ENCODE measurements at regions not wholly inside any gene's neighbourhood (a gene's known extent, or its start where the extent isn't known, plus 50 kb on each side); places are given as distances from the start of the nearest gene placed in this dataset.

DNA sequence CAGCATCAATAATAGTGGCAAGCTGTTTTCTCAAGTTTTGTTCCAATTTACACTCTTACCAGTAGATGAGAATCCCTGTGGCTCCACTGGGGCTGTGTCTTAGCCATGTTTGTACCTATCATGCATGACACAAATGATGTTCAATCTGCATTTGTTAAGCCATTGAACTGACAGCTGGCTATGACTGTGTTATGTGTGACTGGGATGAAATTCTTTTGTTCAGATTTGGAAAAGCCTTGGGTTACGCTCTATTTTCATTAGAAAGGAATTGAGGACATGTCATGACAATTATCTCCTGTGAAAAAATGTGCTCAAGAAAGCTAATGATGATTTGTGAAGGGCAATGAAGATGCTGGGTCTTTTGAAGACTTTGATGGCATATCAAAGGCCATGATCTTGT lies 201.8 kb upstream of the LARGE1 start:
- no peak for DNase-seq
- intact Hi-C loops (cut with DNase I), result no loop called here

GRCh38 chr22:34129691-34130486 lies 209.6 kb upstream of the LARGE1 start:
- intact Hi-C loops (cut with DNase I), result no loop called here

GRCh38 chr22:34135749-34136148 lies 215.5 kb upstream of the LARGE1 start:
- intact Hi-C loops (cut with DNase I), result no loop called here

More at GRCh38 chr22:34129691-34130486, 209.6 kb upstream of the LARGE1 start:
- no peak for DNase-seq

GRCh38 chr22:34150023-34150422 lies 229.7 kb upstream of the LARGE1 start:
- no peak for DNase-seq
- intact Hi-C loops (cut with DNase I), result no loop called here

More at GRCh38 chr22:34135749-34136148, 215.5 kb upstream of the LARGE1 start:
- DNase-seq, result no peak

DNA sequence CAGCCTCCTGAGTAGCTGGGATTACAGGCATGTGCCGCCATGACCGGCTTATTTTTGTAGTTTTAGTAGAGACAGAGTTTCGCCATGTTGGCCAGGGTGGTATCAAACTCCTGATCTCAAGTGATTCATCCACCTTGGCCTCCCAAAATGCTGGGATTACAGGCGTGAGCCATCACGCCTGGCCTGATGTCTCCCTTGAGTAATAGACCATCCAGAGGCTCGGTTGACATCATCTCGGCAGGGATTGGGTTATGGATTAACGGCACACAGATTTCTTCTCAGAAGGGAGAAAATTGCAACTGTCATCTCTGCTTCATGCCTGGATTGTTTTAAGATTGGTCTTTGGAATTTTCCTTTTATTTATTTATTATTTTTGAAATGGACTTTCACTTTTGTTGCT lies 239.2 kb upstream of the LARGE1 start:
- intact Hi-C loops (cut with DNase I), result no loop called here
- DNase-seq, result no peak

GRCh38 chr22:34160141-34160783 lies 240.0 kb upstream of the LARGE1 start:
- intact Hi-C loops (cut with DNase I), result no loop called here
- no peak for DNase-seq

DNA sequence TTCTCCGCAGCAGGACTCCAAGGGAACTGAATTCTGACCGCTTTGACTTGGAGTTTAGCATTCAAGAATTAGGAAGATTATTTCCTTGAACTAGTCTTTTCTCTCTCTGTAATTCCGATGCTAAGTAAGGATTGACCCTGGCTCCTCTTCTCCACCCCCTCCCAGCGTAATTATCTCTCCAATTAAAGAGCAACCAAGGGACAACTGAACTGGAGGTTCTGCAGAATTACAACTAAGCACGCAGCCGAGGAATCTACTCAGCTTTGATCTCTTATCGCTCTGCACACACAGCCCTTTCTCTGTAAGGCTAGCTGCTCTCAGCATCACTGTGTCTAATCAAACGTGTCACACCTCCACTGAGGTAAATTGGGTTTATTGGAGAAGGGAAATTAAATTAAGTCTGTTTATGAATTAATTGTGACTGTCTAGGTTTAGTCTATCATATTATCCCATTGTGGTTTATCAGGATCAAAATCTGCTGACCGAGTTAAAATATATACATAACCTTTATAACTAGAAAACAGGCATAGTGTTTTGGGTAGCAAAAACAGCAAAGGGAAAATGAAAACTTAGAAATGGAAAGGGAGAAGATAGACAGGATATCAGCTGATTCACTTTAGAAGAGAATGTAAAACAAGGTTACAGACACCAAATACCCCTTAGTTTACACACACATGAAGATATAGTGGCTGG lies 241.3 kb upstream of the LARGE1 start:
- intact Hi-C loops (cut with DNase I), result no loop called here
- no peak for DNase-seq

DNA sequence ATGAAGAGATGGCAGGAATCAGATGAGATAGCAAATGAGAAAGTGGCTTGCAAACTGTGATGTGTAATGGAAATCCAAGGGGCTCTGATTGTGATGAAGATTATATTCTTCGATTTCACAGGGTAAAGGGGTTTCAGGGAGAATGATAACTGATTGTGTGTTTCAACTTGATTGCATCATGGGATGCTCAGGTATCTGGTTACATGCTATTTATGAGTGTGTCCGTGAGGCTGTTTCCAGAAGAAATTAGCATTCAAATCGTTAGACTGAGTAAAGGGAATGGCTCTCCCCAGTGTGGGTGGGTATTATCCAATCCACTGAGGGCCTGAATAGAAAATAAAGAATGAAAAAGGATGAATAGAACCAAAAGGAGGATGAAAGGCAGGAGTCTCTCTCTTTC lies 278.7 kb upstream of the LARGE1 start:
- DNase-seq, result no peak
- intact Hi-C loops (cut with DNase I), result no loop called here

- intact Hi-C loops (cut with DNase I), result no loop called here
- no peak for DNase-seq
Observed at GRCh38 chr22:34210301-34210700, 290.0 kb upstream of the LARGE1 start.

DNA sequence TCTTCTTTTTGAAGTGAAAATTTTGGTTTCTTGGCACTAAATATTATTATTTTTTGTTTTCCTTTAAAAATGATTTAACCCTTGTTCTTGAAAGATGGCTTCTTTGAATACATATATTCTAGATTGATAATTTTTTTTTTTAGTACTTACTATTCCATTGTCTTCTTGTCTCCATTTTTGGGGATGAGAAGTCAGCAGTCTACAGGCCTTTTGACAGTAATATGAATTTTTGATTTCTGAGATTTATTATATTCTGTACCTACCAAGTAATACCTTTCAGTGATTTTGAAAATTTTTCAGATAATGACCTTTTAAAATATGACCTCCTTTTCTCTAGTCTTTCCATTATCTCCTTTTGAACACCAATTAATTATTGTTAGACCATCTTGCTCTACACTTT lies 294.1 kb upstream of the LARGE1 start:
- intact Hi-C loops (cut with DNase I), result no loop called here
- DNase-seq, result no peak

GRCh38 chr22:34225278-34225677 lies 305.0 kb upstream of the LARGE1 start:
- no peak for DNase-seq
- intact Hi-C loops (cut with DNase I), result no loop called here

- DNase-seq, result peak in 2 of 10 donors; percentile 4 to 23
- intact Hi-C loops (cut with DNase I), result no loop called here
Observed at GRCh38 chr22:34236527-34236926, 316.3 kb upstream of the LARGE1 start.

- no peak for DNase-seq
- intact Hi-C loops (cut with DNase I), result no loop called here
Observed at GRCh38 chr22:34239421-34239820, 319.1 kb upstream of the LARGE1 start.

DNA sequence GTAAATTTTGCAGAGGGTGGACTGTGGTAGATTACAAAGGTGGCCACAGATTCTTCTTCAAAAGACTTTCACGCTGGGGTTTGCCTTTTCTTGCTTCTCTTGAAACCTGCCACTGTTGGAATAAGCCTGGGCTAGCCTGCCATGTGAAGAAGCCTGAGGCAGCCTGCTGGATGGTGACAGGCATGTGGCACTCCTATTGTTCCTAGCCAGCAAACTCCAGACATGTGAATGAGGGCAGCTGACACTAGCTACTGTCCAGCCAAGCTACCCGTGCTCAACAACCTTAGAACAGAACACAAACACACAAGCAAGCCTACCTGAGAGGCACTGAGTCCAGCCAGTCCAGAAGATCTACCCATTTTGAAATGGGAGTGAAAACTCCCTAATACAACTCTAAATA lies 322.7 kb upstream of the LARGE1 start:
- intact Hi-C loops (cut with DNase I), result no loop called here
- DNase-seq, result no peak

DNA sequence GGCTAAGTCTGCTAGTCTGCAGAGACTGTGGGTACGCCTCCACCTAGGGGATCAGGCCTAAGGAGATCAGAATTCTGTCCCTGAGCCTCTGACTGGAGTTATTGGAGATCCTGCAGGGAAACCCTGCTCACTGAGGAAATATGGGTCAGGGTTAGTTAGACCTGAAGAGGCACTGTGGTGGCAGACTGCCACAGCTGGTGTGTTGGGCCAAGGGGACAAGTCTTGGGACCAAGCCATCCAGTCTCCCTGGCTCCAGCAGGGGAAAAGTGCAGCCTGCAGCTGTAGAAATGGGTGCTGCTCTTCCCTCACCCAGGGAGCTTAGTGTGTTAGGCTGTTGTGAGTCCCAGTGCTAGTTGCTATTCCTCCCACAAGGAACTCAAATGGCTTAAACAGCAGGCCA lies 334.8 kb upstream of the LARGE1 start:
- intact Hi-C loops (cut with DNase I), result no loop called here
- DNase-seq, result no peak

- no peak for DNase-seq
- intact Hi-C loops (cut with DNase I), result no loop called here
Observed at GRCh38 chr22:34278121-34278520, 357.8 kb upstream of the LARGE1 start.

DNA sequence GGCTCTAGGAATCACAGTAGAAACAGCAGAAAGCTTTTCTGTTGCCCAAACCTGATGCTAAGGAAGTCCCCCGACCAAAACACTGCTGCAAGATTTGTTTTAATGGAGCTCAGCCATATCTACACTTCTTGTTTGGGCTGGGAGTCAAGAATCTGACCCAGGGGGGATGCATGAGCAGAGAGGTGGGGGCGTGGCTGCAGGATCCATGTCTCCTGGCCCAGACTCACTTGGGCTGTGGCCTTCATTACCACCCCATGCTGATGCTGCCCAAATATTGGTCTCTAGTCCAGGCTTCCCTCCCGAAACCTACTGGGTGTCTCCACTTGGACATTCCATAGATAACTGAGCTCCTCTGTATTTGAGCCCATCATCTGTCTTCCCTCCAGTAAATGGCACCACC lies 361.5 kb upstream of the LARGE1 start:
- no peak for DNase-seq
- intact Hi-C loops (cut with DNase I), result no loop called here

- no peak for DNase-seq
- intact Hi-C loops (cut with DNase I), result no loop called here
Observed at GRCh38 chr22:34283844-34284243, 363.6 kb upstream of the LARGE1 start.

DNA sequence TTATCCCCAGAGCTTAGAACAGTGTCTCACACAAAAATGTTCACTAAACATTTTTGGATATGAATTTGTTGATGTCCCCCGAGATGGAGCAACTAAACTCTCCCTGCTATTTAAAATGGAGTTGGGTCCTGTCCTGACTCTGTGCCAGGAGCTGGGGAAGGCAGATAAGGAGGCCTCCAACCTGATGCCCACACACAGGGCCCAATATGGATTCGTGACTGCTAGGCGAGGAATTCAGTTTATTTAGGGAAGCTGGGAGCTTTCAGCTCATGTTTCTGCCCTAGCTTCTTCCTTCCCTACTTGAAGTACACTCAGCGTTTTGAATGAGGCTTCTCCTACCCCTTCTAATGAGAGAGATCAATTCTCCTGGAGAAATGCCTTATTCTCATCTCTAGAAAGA lies 373.0 kb upstream of the LARGE1 start:
- intact Hi-C loops (cut with DNase I), result no loop called here
- no peak for DNase-seq

DNA sequence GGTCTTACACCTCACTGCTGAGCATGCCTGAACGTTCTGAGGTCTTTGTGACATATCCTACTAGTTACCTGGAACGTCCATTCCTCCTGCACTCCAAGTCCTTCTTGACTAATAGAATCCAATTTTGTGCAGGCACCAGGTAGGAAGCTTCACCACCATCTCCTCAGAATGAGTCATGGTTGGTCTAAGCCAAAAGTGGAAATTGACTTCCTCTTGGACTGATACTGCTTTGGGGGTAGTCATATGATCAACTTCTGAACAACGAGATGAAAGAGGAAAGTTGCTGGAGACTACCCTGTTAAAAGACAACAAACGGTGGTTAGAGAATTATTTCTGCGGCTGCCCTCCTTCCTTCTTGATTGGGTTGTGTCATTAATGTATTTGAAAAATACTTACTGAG lies 374.2 kb upstream of the LARGE1 start:
- DNase-seq, result no peak
- intact Hi-C loops (cut with DNase I), result no loop called here

- DNase-seq, result no peak
- intact Hi-C loops (cut with DNase I), result no loop called here
Observed at GRCh38 chr22:34294986-34295385, 374.7 kb upstream of the LARGE1 start.

DNA sequence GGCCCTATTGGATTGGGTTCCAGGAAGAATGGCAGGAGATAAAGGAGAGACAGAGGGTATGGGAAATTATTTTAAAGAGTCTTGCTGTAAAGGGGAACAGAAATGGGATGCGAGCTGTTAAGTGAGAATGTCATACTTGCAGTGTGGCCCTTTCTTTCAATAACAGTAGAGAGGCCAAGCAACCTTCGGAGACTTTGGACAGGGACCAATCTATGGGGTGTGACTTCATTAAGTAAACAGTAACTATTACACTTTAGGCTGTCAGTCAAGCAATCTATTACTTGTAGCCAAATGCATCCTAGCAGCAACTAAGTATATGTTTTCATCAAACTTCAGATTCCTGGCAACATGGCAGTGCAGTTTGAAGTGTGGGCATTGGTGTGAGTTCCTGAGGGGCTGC lies 376.2 kb upstream of the LARGE1 start:
- intact Hi-C loops (cut with DNase I), result no loop called here
- DNase-seq, result no peak
